ENCODE measurements at regions not wholly inside any gene's neighbourhood (a gene's known extent, or its start where the extent isn't known, plus 50 kb on each side); places are given as distances from the start of the nearest gene placed in this dataset.
"Not testable (repeated sequence)": the region's sequence is repeated elsewhere in the genome, so short reads cannot be mapped to it uniquely, and the experiment has no call there.

DNA sequence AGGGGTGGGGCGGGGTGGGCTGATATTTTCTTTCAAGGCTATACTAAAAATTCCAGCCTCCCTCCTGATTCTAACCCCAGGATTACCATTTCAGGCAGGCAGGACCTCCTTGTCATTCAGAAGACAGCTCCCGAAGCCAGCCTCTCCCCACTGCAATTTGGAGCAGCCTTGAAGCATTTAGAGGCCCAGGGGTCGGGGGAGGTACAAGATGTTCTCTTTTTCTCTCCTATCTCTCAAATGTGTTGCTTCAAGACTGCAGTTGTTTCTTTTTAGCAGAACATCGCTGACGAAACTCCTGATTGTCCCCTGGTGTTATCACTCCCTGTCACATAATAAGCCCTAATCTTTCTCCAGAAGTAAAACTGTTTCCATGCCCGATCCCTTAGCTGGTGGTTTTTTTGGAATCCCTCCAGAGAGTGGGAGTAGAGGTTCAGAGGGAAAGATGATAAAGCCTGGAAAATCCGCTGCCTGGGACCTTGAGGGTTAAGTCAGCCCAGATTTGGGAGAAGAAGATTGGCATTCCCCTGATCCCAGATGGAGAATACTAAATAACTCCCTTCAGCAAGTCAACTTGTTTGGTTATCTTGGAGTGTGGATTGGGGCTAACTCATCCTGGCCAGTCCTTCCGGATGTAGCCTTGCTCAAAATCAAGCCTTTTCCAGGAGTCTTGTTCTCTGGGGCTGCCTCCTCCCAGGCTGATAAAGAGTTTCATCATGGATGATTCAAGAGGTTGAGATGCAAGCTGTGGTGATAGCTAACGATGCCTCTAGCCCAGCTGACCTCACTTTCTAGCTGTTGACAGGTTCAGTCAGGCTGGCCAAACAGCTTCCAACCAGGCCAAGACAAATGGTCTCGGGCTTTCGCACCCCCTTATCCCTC is 71.3 kb downstream of the SOX9 start:
- DNase-seq (ENCODE audit: low read depth): no peak
- TF ChIP-seq, protein P1, sequence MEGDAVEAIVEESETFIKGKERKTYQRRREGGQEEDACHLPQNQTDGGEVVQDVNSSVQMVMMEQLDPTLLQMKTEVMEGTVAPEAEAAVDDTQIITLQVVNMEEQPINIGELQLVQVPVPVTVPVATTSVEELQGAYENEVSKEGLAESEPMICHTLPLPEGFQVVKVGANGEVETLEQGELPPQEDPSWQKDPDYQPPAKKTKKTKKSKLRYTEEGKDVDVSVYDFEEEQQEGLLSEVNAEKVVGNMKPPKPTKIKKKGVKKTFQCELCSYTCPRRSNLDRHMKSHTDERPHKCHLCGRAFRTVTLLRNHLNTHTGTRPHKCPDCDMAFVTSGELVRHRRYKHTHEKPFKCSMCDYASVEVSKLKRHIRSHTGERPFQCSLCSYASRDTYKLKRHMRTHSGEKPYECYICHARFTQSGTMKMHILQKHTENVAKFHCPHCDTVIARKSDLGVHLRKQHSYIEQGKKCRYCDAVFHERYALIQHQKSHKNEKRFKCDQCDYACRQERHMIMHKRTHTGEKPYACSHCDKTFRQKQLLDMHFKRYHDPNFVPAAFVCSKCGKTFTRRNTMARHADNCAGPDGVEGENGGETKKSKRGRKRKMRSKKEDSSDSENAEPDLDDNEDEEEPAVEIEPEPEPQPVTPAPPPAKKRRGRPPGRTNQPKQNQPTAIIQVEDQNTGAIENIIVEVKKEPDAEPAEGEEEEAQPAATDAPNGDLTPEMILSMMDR (IDR thresholded peaks at IDR 0.05; ENCODE audit: low read depth, low read length, missing control alignments): no peak

DNA sequence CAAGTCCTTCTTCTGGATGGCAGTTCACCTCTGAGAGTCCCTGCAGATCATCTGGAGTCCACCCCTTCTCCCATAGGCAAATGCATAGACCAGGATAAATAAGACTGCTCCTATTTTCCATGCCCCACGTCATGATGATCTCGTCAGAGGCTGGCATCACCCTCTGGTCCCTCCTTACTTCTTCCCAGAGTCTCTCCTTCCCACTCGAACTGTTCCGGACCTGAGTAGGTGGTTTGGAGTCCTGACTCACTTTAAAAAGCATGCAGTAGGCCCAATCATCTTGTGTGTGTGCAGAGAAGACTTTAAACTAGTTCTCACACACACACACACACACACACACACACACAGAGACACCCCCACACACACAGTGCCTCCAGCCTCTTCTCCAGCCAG is 72.0 kb downstream of the SOX9 start:
- no peak for DNase-seq (ENCODE audit: low read depth)
- no peak overlapping the region for H3K4me3 ChIP-seq (ENCODE audit: low read depth, low read length)
- TF ChIP-seq, protein P1 (IDR thresholded peaks at IDR 0.05; ENCODE audit: low read depth, low read length, missing control alignments): no peak

More for the DNA sequence above, 71.3 kb downstream of the SOX9 start:
- no peak overlapping the region for H3K4me3 ChIP-seq (ENCODE audit: low read depth, low read length)

DNA sequence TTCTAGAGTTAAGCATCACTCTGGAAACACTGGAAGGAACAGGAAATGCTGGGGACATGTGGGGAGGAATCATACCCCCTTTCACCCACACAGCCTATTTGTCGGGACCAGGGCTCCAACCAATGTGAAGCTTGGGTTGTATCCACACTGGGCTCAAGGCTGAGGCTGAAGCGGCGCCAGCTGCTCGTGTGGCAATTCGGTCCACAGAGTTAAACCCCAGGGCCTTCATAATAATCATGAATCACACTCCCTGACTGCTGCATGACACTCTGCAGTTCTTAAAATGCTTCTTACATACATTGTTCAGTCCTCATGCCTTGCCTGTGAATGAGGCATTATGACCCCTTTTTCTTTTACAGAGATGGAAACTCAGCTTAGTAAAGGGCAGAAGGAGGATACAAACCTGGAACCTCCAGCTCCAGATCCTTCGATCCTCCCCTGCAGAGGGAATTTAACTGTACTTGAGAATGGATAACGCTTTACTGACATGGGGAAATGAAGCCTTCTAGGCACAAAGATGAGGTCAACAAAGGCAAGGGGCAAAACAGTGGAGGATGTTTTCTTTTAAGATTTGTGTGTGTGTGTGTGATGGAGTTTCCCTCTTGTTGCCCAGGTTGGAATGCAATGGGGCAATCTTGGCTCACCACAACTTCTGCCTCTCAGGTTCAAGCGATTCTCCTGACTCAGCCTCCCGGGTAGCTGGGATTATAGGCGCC is 72.7 kb downstream of the SOX9 start:
- TF ChIP-seq, protein P1 (IDR thresholded peaks at IDR 0.05; ENCODE audit: low read depth, low read length, missing control alignments): no peak

DNA sequence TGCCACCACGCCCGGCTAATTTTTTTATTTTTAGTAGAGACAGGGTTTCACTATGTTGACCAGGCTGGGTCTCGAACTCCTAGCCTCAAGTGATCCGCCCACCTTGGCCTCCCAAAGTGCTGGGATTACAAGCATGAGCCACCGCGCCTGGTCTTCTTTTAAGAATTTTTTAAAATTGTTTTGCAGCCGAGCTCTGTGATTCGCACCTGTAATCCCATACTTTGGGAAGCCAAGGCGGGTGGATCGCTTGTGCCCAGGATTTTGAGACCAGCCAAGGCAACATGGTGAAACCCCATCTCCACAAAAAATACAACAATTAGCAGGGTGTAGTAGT is 73.3 kb downstream of the SOX9 start:
- not testable (repeated sequence) for DNase-seq (ENCODE audit: low read depth); H3K4me3 ChIP-seq (ENCODE audit: low read depth, low read length)

More for the DNA sequence above, 72.7 kb downstream of the SOX9 start:
- H3K4me3 ChIP-seq (ENCODE audit: low read depth, low read length): no peak overlapping the region
- no peak for DNase-seq (ENCODE audit: low read depth)

DNA sequence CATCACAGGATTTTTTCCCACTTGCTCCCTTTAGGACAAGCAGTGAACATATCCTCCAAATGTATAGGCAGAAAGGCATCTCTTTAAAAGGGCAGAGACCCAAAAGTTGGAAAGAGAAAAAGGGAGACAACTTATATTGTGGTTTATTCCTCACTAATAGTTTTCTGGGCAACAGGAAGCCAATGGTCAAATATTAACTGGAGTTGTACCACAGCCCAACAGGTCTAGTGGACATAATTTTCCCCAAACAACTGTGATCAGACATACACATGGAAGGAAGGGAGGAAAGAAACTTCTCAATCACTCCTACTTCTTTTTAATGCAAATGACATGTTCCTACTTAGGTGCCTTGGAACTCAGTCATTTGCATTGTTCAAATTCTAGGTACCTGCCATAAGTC is 78.4 kb downstream of the SOX9 start:
- no peak for DNase-seq (ENCODE audit: low read depth)
- TF ChIP-seq, protein P1 (IDR thresholded peaks at IDR 0.05; ENCODE audit: low read depth, low read length, missing control alignments): no peak
- no peak overlapping the region for H3K4me3 ChIP-seq (ENCODE audit: low read depth, low read length)

DNA sequence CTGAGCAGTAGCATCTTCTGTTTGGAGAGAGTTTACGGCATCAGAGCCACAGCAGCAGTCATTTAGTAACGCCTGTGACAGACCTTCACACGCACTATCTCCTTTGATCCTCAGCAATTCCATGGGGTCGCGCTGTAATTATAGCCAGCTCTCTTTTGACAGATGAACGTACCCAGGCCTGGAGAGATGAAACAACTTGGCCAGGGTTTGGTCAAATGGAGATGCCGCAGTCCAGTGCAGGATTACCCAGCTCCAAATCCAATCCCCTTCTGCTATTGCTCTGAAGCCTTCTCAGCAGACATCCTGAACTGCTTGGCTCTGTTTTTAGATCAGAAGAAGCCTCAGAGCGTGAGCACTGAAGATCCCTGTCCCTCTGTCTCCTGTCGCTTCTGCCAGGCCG is 83.9 kb downstream of the SOX9 start:
- no peak overlapping the region for H3K4me3 ChIP-seq (ENCODE audit: low read depth, low read length)
- TF ChIP-seq, protein P1 (IDR thresholded peaks at IDR 0.05; ENCODE audit: low read depth, low read length, missing control alignments): no peak
- DNase-seq (ENCODE audit: low read depth): no peak

DNA sequence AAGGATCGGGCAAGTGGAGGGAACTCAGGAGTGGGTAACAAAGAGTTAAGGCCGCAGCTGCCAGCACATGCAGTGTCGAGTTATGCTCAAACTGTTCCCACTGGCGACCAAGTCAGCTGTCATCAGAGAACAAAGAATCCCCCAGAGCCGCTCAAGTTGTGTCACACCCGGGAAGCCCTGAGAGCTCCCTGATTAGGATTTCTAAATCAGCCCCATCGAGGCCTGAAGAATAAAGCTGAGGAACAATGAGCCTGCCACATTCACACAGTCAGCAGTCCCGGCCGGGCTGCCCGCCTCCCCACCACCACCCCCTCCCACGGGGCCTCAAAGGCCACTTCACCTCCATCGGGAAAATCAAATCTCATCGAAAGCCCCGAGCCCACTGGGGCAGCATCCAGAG is 84.5 kb downstream of the SOX9 start:
- H3K4me3 ChIP-seq (ENCODE audit: low read depth, low read length): no peak overlapping the region
- TF ChIP-seq, protein P1 (IDR thresholded peaks at IDR 0.05; ENCODE audit: low read depth, low read length, missing control alignments): no peak
- no peak for DNase-seq (ENCODE audit: low read depth)

Data from GM12864 (cell line).